OCI-LY1 (cell line): ENCODE measurements at regions not wholly inside any gene's neighbourhood (a gene's known extent, or its start where the extent isn't known, plus 50 kb on each side); places are given as distances from the start of the nearest gene placed in this dataset.

Experiments
- H2AFZ ChIP-seq: fragments of 200-600 bp; sonication (generic), shearing (Covaris generic); 2 replicates; pipeline ENCODE4 v1.6.0; 2014; ENCODE audit warnings: antibody characterized with exemption, mild to moderate bottlenecking, low read length
- H3F3A ChIP-seq: fragments of 200-600 bp; sonication (generic), shearing (Covaris generic); 2 replicates; pipeline ENCODE4 v1.6.0; 2014; ENCODE audit warnings: mild to moderate bottlenecking, antibody characterized with exemption, low read length, moderate library complexity; ENCODE audit not compliant: insufficient read depth
- H3K27ac ChIP-seq: fragments of 200-600 bp; sonication (generic); 2 replicates; pipeline ENCODE4 v1.5.1; 2014; ENCODE audit warnings: low read length, mixed run types, mild to moderate bottlenecking, low read depth; ENCODE audit not compliant: poor library complexity, severe bottlenecking
- H3K27me3 ChIP-seq: fragments of 200-600 bp; sonication (generic); 2 replicates; pipeline ENCODE4 v1.6.0; 2014; ENCODE audit warnings: antibody characterized with exemption, mild to moderate bottlenecking, low read length, moderate library complexity; ENCODE audit not compliant: insufficient read depth
- H3K36me3 ChIP-seq: fragments of 200-600 bp; sonication (generic); 2 replicates; pipeline ENCODE4 v1.6.1; 2014; ENCODE audit warnings: mild to moderate bottlenecking, antibody characterized with exemption, low read length, moderate library complexity, mixed read lengths; ENCODE audit not compliant: insufficient read depth
- H3K4me1 ChIP-seq: fragments of 200-600 bp; sonication (generic); 2 replicates; pipeline ENCODE4 v1.5.1; 2014; ENCODE audit warnings: mild to moderate bottlenecking, low read length, moderate library complexity; ENCODE audit not compliant: insufficient read depth, severe bottlenecking
- H3K4me2 ChIP-seq: fragments of 200-600 bp; sonication (generic), shearing (Covaris generic); 2 replicates; pipeline ENCODE4 v1.6.1; 2014; ENCODE audit warnings: low read length
- H3K4me3 ChIP-seq: fragments of 200-600 bp; sonication (generic); 2 replicates; pipeline ENCODE4 v1.5.1; 2014; ENCODE audit warnings: low read length, low read depth, mild to moderate bottlenecking, mixed read lengths; ENCODE audit not compliant: poor library complexity, severe bottlenecking
- H3K79me2 ChIP-seq: fragments of 200-600 bp; shearing (Covaris generic); 2 replicates; pipeline ENCODE4 v1.6.1; 2016; ENCODE audit warnings: mixed run types, low read length, mixed read lengths; ENCODE audit not compliant: insufficient read depth
- H3K9ac ChIP-seq: fragments of 200-600 bp; sonication (generic), shearing (Covaris generic); 2 replicates; pipeline ENCODE4 v1.6.1; 2014; ENCODE audit warnings: mild to moderate bottlenecking, low read length, mixed read lengths
- H3K9me2 ChIP-seq: fragments of 200-600 bp; sonication (generic), shearing (Covaris generic); 2 replicates; pipeline ENCODE4 v1.6.1; 2014; ENCODE audit warnings: low read depth, mild to moderate bottlenecking, low read length, mixed read lengths
- H3K9me3 ChIP-seq: fragments of 200-600 bp; shearing (Covaris generic); 2 replicates; pipeline ENCODE4 v1.6.1; 2014; ENCODE audit warnings: low read length, mixed read lengths
- H4K20me1 ChIP-seq: fragments of 200-600 bp; sonication (generic), shearing (Covaris generic); 2 replicates; pipeline ENCODE4 v1.6.0; 2016; ENCODE audit warnings: mild to moderate bottlenecking, low read length; ENCODE audit not compliant: insufficient read depth
- EZH2 ChIP-seq: fragments of 200-600 bp; sonication (generic), shearing (Covaris generic); IDR thresholded peaks from 2 replicates; pipeline ENCODE4 v1.8.0; 2017; ENCODE audit warnings: borderline replicate concordance, mixed run types, mild to moderate bottlenecking, antibody characterized with exemption, low read length, moderate library complexity, mixed read lengths
- TF ChIP-seq, protein P1 (sequence below): fragments of 200-600 bp; sonication (generic), shearing (Covaris generic); IDR thresholded peaks from 2 replicates; pipeline ENCODE4 v1.5.1; 2017; ENCODE audit warnings: mild to moderate bottlenecking, antibody characterized with exemption, low read length, moderate library complexity, mixed read lengths

- Histone ChIP-seq H3K9me2 (no peaks in the 10 kb centered on the region), H3K79me2 (no peaks in the 10 kb centered on the region), H4K20me1 (no peaks in the 10 kb centered on the region), H3K4me1 (peaks cover 4% of the 10 kb centered on the region), H3K4me2 (no peak overlapping the region), H3K9me3 (peaks cover 10% of the 10 kb centered on the region; the same call in 1 of the 2 replicates), H3K9ac (no peak overlapping the region), H3K36me3 (0 out of 2 replicates have a peak, but pooled peaks cover 18% of the 10 kb centered on the region), H3K4me3 (no peak overlapping the region), H3K27ac (no peak overlapping the region), H3K27me3 (no peaks in the 10 kb centered on the region), H2AFZ (no peak overlapping the region), H3F3A (no peaks in the 10 kb centered on the region)
- TF ChIP-seq, protein P1, sequence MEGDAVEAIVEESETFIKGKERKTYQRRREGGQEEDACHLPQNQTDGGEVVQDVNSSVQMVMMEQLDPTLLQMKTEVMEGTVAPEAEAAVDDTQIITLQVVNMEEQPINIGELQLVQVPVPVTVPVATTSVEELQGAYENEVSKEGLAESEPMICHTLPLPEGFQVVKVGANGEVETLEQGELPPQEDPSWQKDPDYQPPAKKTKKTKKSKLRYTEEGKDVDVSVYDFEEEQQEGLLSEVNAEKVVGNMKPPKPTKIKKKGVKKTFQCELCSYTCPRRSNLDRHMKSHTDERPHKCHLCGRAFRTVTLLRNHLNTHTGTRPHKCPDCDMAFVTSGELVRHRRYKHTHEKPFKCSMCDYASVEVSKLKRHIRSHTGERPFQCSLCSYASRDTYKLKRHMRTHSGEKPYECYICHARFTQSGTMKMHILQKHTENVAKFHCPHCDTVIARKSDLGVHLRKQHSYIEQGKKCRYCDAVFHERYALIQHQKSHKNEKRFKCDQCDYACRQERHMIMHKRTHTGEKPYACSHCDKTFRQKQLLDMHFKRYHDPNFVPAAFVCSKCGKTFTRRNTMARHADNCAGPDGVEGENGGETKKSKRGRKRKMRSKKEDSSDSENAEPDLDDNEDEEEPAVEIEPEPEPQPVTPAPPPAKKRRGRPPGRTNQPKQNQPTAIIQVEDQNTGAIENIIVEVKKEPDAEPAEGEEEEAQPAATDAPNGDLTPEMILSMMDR, result no peak
- TF ChIP-seq EZH2, result no peak
Measured at GRCh38 chr4:123291329-123291728, 105.3 kb upstream of the SPRY1 start.

GRCh38 chr4:123297836-123298235, 98.8 kb upstream of the SPRY1 start:
- peaks cover 16% of the 10 kb centered on the region for H3K4me1 ChIP-seq
- no peak overlapping the region for H3K27ac ChIP-seq
- no peak overlapping the region for H3K9ac ChIP-seq
- H3K36me3 ChIP-seq, result 0 out of 2 replicates have a peak, but pooled peaks cover 8% of the 10 kb centered on the region
- H3K9me2 ChIP-seq, result no peaks in the 10 kb centered on the region
- no peak overlapping the region for H3K4me2 ChIP-seq
- H3K9me3 ChIP-seq, result no peaks in the 10 kb centered on the region
- no peaks in the 10 kb centered on the region for H3F3A ChIP-seq
- no peaks in the 10 kb centered on the region for H3K79me2 ChIP-seq
- TF ChIP-seq, protein P1, result no peak
- no peak for TF ChIP-seq EZH2
- H2AFZ ChIP-seq, result no peak overlapping the region
- H3K4me3 ChIP-seq, result no peak overlapping the region
- H4K20me1 ChIP-seq, result no peaks in the 10 kb centered on the region
- H3K27me3 ChIP-seq, result no peaks in the 10 kb centered on the region

DNA sequence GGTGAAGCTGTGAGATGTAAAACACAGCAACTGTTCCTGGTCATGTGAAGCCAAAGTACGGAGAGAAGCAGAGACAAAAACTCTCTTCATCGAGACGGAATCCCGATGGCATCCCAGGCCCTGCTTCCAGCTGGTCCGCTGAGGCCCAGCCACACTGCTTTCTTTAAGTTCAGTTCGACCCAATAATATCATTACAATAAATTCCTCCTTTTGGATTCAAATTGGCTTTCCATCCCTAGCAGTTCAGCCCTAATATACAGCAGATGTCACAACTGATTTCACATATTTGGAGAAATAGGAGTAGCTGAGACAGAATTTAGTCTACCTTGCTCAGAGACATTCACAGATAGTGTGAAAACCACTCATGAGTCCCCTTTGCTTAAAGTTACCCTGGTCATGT, 98.3 kb upstream of the SPRY1 start:
- Histone ChIP-seq H3K27ac (no peak overlapping the region), H3F3A (no peaks in the 10 kb centered on the region), H3K9ac (no peak overlapping the region), H3K36me3 (0 out of 2 replicates have a peak, but pooled peaks cover 4% of the 10 kb centered on the region), H3K79me2 (no peaks in the 10 kb centered on the region), H2AFZ (no peak overlapping the region), H3K4me1 (peaks cover 16% of the 10 kb centered on the region), H3K4me3 (no peak overlapping the region), H4K20me1 (no peaks in the 10 kb centered on the region), H3K9me2 (no peaks in the 10 kb centered on the region), H3K27me3 (no peaks in the 10 kb centered on the region), H3K9me3 (no peaks in the 10 kb centered on the region), H3K4me2 (no peak overlapping the region)
- TF ChIP-seq, protein P1, result no peak
